GM12865 (cell line): ENCODE measurements at regions not wholly inside any gene's neighbourhood (a gene's known extent, or its start where the extent isn't known, plus 50 kb on each side); places are given as distances from the start of the nearest gene placed in this dataset.
A peak's percentile ranks its signal among the peaks of the same experiment; 100 is the strongest.

Source experiments
- DNase-seq: peaks from one replicate; pipeline ENCODE4 v3.0.0; 2010; ENCODE audit warnings: low read depth
- H3K4me3 ChIP-seq: 2 replicates; pipeline ENCODE4 v1.5.1; 2011; ENCODE audit warnings: mild to moderate bottlenecking, low read depth, low read length, control low read depth
- CTCF ChIP-seq: IDR thresholded peaks from 2 replicates; pipeline ENCODE4 v1.5.1; 2011; ENCODE audit warnings: low read length, control low read depth, low read depth, inconsistent platforms; ENCODE audit not compliant: insufficient read depth; ENCODE audit errors: missing control alignments

GRCh38 chr2:185954389-185954788 lies 215.8 kb downstream of the FSIP2 start:
- DNase-seq: no peak
- TF ChIP-seq CTCF: no peak

GRCh38 chr2:185955050-185955449 lies 216.4 kb downstream of the FSIP2 start:
- no peak for TF ChIP-seq CTCF
- DNase-seq: no peak
- no peak overlapping the region for H3K4me3 ChIP-seq

More at GRCh38 chr2:185954389-185954788, 215.8 kb downstream of the FSIP2 start:
- no peak overlapping the region for H3K4me3 ChIP-seq

- TF ChIP-seq CTCF: no peak
- no peak for DNase-seq
- no peak overlapping the region for H3K4me3 ChIP-seq
Measured at GRCh38 chr2:185967335-185967734, 228.7 kb downstream of the FSIP2 start.

GRCh38 chr2:185970148-185970852 lies 231.7 kb downstream of the FSIP2 start:
- H3K4me3 ChIP-seq: no peak overlapping the region
- no peak for DNase-seq
- no peak for TF ChIP-seq CTCF

GRCh38 chr2:185978634-185979407 lies 240.2 kb downstream of the FSIP2 start:
- no peak for DNase-seq
- no peak for TF ChIP-seq CTCF

GRCh38 chr2:185979546-185980071 lies 241.0 kb downstream of the FSIP2 start:
- TF ChIP-seq CTCF: no peak
- peak; percentile 5 for DNase-seq
- H3K4me3 ChIP-seq: no peak overlapping the region

More at GRCh38 chr2:185978634-185979407, 240.2 kb downstream of the FSIP2 start:
- no peak overlapping the region for H3K4me3 ChIP-seq
